Dendritic cell treated with granulocyte-macrophage colony-stimulating factor and Interleukin-4, amounts not matched to agents 40 ng/mL and 50 ng/mL, for 4 days (primary cell): ENCODE measurements at regions not wholly inside any gene's neighbourhood (a gene's known extent, or its start where the extent isn't known, plus 50 kb on each side); places are given as distances from the start of the nearest gene placed in this dataset.

Source experiments
- H3K27ac Mint-ChIP-seq: one replicate; pipeline ENCODE4 v1.8.0; 2022; ENCODE audit warnings: mild to moderate bottlenecking, mixed read lengths
- H3K27me3 Mint-ChIP-seq: one replicate; pipeline ENCODE4 v1.8.0; 2022; ENCODE audit warnings: mild to moderate bottlenecking, mixed read lengths
- H3K36me3 Mint-ChIP-seq: one replicate; pipeline ENCODE4 v1.8.0; 2022; ENCODE audit warnings: low read depth, mixed read lengths
- H3K4me1 Mint-ChIP-seq: one replicate; pipeline ENCODE4 v1.8.0; 2022; ENCODE audit warnings: low read depth, mixed read lengths
- H3K4me3 Mint-ChIP-seq: one replicate; pipeline ENCODE4 v1.8.0; 2022; ENCODE audit warnings: mild to moderate bottlenecking, moderate library complexity, mixed read lengths
- H3K9me3 Mint-ChIP-seq: one replicate; pipeline ENCODE4 v1.8.0; 2022; ENCODE audit warnings: mixed read lengths
- intact Hi-C: fragments of 100-400 bp; cut with micrococcal nuclease; formaldehyde crosslinking; loops from one replicate; pipeline ENCODE4 v1.15.0; 2022

GRCh38 chr1:56147034-56147433 lies 432.3 kb downstream of the PLPP3 start:
- H3K27ac Mint-ChIP-seq, result no peak overlapping the region
- peaks cover 22% of the 10 kb centered on the region for H3K27me3 Mint-ChIP-seq
- H3K9me3 Mint-ChIP-seq, result no peaks in the 10 kb centered on the region
- H3K36me3 Mint-ChIP-seq, result no peaks in the 10 kb centered on the region
- intact Hi-C loops, result no loop called here
- no peaks in the 10 kb centered on the region for H3K4me1 Mint-ChIP-seq
- no peak overlapping the region for H3K4me3 Mint-ChIP-seq

GRCh38 chr1:56146449-56146848 lies 432.9 kb downstream of the PLPP3 start:
- H3K4me3 Mint-ChIP-seq, result no peak overlapping the region
- H3K4me1 Mint-ChIP-seq, result no peaks in the 10 kb centered on the region
- no peak overlapping the region for H3K27ac Mint-ChIP-seq
- intact Hi-C loops, result no loop called here
- H3K27me3 Mint-ChIP-seq, result peaks cover 21% of the 10 kb centered on the region
- H3K36me3 Mint-ChIP-seq, result no peaks in the 10 kb centered on the region
- no peaks in the 10 kb centered on the region for H3K9me3 Mint-ChIP-seq

- Mint-ChIP-seq H3K27me3 (peaks cover 18% of the 10 kb centered on the region), H3K4me1 (no peaks in the 10 kb centered on the region), H3K27ac (no peak overlapping the region), H3K4me3 (no peak overlapping the region), H3K36me3 (no peaks in the 10 kb centered on the region), H3K9me3 (no peaks in the 10 kb centered on the region)
- intact Hi-C loops, result no loop called here
Observed at GRCh38 chr1:56145581-56145980, 433.8 kb downstream of the PLPP3 start.

- no peaks in the 10 kb centered on the region for H3K4me1 Mint-ChIP-seq
- peaks cover 27% of the 10 kb centered on the region for H3K27me3 Mint-ChIP-seq
- intact Hi-C loops, result no loop called here
- no peaks in the 10 kb centered on the region for H3K36me3 Mint-ChIP-seq
- H3K27ac Mint-ChIP-seq, result no peak overlapping the region
- no peaks in the 10 kb centered on the region for H3K9me3 Mint-ChIP-seq
- H3K4me3 Mint-ChIP-seq, result no peak overlapping the region
Observed at GRCh38 chr1:56142301-56142700, 437.1 kb downstream of the PLPP3 start.

GRCh38 chr1:56139836-56140235 lies 439.5 kb downstream of the PLPP3 start:
- Mint-ChIP-seq H3K9me3 (no peaks in the 10 kb centered on the region), H3K27me3 (peaks cover 37% of the 10 kb centered on the region), H3K4me1 (peaks cover 20% of the 10 kb centered on the region), H3K36me3 (no peaks in the 10 kb centered on the region), H3K4me3 (no peak overlapping the region), H3K27ac (no peak overlapping the region)
- intact Hi-C loops, result loop anchor here (5.0 to 10.0 kb wide), 2 partner anchors 68 to 125 kb away; no protein-coding TSS in a partner anchor

- intact Hi-C loops, result loop anchor here (5.0 to 10.0 kb wide), 2 partner anchors 66 to 127 kb away; no protein-coding TSS in a partner anchor
- H3K4me1 Mint-ChIP-seq, result peaks cover 30% of the 10 kb centered on the region
- H3K27ac Mint-ChIP-seq, result no peak overlapping the region
- H3K27me3 Mint-ChIP-seq, result peaks cover 42% of the 10 kb centered on the region
- H3K9me3 Mint-ChIP-seq, result no peaks in the 10 kb centered on the region
- H3K4me3 Mint-ChIP-seq, result no peak overlapping the region
- no peaks in the 10 kb centered on the region for H3K36me3 Mint-ChIP-seq
Observed at GRCh38 chr1:56137521-56138505, 441.6 kb downstream of the PLPP3 start.

GRCh38 chr1:56137090-56137489 lies 442.3 kb downstream of the PLPP3 start:
- Mint-ChIP-seq H3K27ac (no peak overlapping the region), H3K4me1 (peaks cover 36% of the 10 kb centered on the region), H3K4me3 (no peak overlapping the region), H3K36me3 (no peaks in the 10 kb centered on the region), H3K9me3 (no peaks in the 10 kb centered on the region), H3K27me3 (peaks cover 46% of the 10 kb centered on the region)
- intact Hi-C loops, result loop anchor here (5.0 to 10.0 kb wide), 2 partner anchors 65 to 128 kb away; no protein-coding TSS in a partner anchor

- Mint-ChIP-seq H3K4me3 (no peak overlapping the region), H3K4me1 (peaks cover 36% of the 10 kb centered on the region), H3K27ac (peak overlapping the region; percentile 12), H3K36me3 (no peaks in the 10 kb centered on the region), H3K27me3 (peaks cover 48% of the 10 kb centered on the region), H3K9me3 (no peaks in the 10 kb centered on the region)
- intact Hi-C loops, result loop anchor here (5.0 to 10.0 kb wide), 2 partner anchors 64 to 129 kb away; no protein-coding TSS in a partner anchor
Observed at GRCh38 chr1:56135864-56136147, 443.6 kb downstream of the PLPP3 start.

GRCh38 chr1:56135069-56135863 lies 444.1 kb downstream of the PLPP3 start:
- H3K27ac Mint-ChIP-seq, result peak overlapping the region; percentile 12
- no peaks in the 10 kb centered on the region for H3K36me3 Mint-ChIP-seq
- intact Hi-C loops, result loop anchor here (5.0 to 10.0 kb wide), 2 partner anchors 63 to 130 kb away; no protein-coding TSS in a partner anchor
- no peak overlapping the region for H3K4me3 Mint-ChIP-seq
- H3K9me3 Mint-ChIP-seq, result no peaks in the 10 kb centered on the region
- peaks cover 49% of the 10 kb centered on the region for H3K27me3 Mint-ChIP-seq
- peaks cover 36% of the 10 kb centered on the region for H3K4me1 Mint-ChIP-seq

GRCh38 chr1:56133522-56134472 lies 445.6 kb downstream of the PLPP3 start:
- Mint-ChIP-seq H3K27me3 (peaks cover 52% of the 10 kb centered on the region), H3K4me3 (no peak overlapping the region), H3K4me1 (peaks cover 36% of the 10 kb centered on the region), H3K9me3 (no peaks in the 10 kb centered on the region), H3K27ac (no peak overlapping the region), H3K36me3 (no peaks in the 10 kb centered on the region)
- intact Hi-C loops, result loop anchor here (10.0 kb wide), 1 partner anchor 131 kb away; no protein-coding TSS in a partner anchor

GRCh38 chr1:56132520-56132919 lies 446.8 kb downstream of the PLPP3 start:
- Mint-ChIP-seq H3K9me3 (no peaks in the 10 kb centered on the region), H3K27me3 (peaks cover 48% of the 10 kb centered on the region), H3K36me3 (no peaks in the 10 kb centered on the region), H3K4me3 (no peak overlapping the region), H3K4me1 (peaks cover 36% of the 10 kb centered on the region), H3K27ac (no peak overlapping the region)
- intact Hi-C loops, result loop anchor here (10.0 kb wide), 1 partner anchor 132 kb away; no protein-coding TSS in a partner anchor

- Mint-ChIP-seq H3K36me3 (no peaks in the 10 kb centered on the region), H3K4me3 (no peak overlapping the region), H3K27ac (no peak overlapping the region), H3K4me1 (peaks cover 16% of the 10 kb centered on the region), H3K9me3 (peaks cover 10% of the 10 kb centered on the region), H3K27me3 (peaks cover 47% of the 10 kb centered on the region)
- intact Hi-C loops, result loop anchor here (10.0 kb wide), 1 partner anchor 135 kb away; no protein-coding TSS in a partner anchor
Observed at GRCh38 chr1:56129837-56130236, 449.5 kb downstream of the PLPP3 start.

GRCh38 chr1:56125316-56125715 lies 454.0 kb downstream of the PLPP3 start:
- peaks cover 35% of the 10 kb centered on the region for H3K27me3 Mint-ChIP-seq
- H3K9me3 Mint-ChIP-seq, result peaks cover 28% of the 10 kb centered on the region

More at GRCh38 chr1:56125316-56125715, 454.0 kb downstream of the PLPP3 start:
- intact Hi-C loops, result no loop called here
- H3K4me1 Mint-ChIP-seq, result no peaks in the 10 kb centered on the region
- no peaks in the 10 kb centered on the region for H3K36me3 Mint-ChIP-seq
- H3K27ac Mint-ChIP-seq, result no peak overlapping the region
- no peak overlapping the region for H3K4me3 Mint-ChIP-seq
